ENCODE measurements at regions not wholly inside any gene's neighbourhood (a gene's known extent, or its start where the extent isn't known, plus 50 kb on each side); places are given as distances from the start of the nearest gene placed in this dataset.

DNA sequence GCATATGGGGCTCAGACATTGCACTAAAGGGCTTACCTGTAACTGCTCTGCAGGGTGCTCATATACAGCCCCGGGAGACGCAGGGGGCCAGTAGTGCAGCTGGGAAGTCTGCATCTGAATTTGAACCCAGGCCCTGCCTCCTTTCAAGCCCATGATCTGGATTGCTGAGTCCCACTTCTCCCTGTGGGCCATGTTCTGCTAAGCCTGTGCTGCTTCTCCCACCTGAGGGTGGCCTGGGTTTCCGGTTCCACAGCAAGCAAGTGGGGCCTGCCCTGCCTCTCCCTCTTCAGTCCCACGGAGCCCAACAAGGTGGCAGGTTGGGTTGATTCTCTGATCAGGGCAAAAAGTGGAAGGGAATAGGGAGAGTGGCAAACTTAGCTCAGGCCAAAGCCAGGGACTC, 56.6 kb upstream of the GDF10 start:
- POLR2A ChIA-PET = no interaction called here
- H3K4me1 Mint-ChIP-seq = peaks cover 3% of the 10 kb centered on the region
- H3K27ac Mint-ChIP-seq = no peak overlapping the region
- DNase-seq (no peak), ATAC-seq (no peak)
- intact Hi-C loops (cut with DNase I, micrococcal nuclease) = no loop called here
- no peak overlapping the region for H3K4me3 Mint-ChIP-seq
- H3K27me3 Mint-ChIP-seq = no peaks in the 10 kb centered on the region
- CTCF ChIA-PET = no interaction called here
- H3K9me3 Mint-ChIP-seq (ENCODE audit: low read depth) = no peaks in the 10 kb centered on the region
- no peaks in the 10 kb centered on the region for H3K36me3 Mint-ChIP-seq (ENCODE audit: low read depth)

GRCh38 chr10:47243791-47244190, 56.2 kb upstream of the GDF10 start:
- DNase-seq (no peak), ATAC-seq (no peak)
- intact Hi-C loops (cut with DNase I, micrococcal nuclease) = no loop called here
- Mint-ChIP-seq H3K36me3 (ENCODE audit: low read depth) (no peaks in the 10 kb centered on the region), H3K9me3 (ENCODE audit: low read depth) (no peaks in the 10 kb centered on the region), H3K27ac (no peak overlapping the region), H3K27me3 (no peaks in the 10 kb centered on the region), H3K4me1 (peaks cover 7% of the 10 kb centered on the region), H3K4me3 (no peak overlapping the region)
- CTCF ChIA-PET = no interaction called here
- POLR2A ChIA-PET = no interaction called here

DNA sequence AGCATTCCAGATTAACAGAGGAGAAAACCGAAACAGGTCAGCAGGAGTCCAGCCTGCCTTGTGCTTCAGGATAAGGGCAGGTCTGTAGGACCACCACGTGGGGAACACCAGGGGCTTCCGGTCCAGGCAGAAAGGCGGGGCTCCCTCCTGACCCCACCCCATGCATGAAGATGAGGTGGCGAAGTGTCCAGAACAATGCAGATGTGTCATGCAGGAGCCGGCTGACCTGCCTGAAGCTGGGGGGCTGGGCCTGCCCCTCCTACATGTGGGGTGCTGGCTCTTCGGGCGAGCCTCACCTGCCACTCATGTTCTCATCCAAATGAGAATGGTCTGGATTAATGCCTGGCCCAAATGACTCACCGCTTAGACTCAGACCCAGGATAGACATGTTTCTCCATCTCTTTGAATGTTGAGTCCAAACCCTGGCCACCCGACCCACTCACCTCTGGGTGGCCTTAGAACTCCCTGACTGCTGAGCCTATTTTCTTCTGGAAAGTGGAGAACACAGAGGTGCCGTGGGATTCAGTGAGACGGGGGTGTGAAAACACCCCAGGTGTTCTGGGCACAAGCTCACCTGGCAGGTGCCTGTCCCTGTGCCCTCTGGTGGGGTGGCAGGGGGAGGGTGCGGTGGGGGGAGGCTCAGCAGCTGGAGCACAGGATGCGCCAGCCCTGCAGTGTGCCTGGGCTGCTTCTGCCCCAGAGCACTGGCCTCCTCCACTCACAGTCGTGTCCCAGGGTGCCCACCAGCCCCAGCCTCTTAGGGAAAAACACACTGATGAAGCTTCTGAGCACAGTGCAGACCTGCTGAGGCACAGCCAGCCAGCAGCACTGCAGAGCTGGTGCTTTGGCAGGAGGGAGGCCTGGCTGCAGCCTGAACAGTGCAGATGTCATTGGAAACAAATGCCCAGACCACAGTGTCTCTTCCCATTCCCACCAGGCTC, 55.2 kb upstream of the GDF10 start:
- Mint-ChIP-seq H3K27me3 (no peaks in the 10 kb centered on the region), H3K4me3 (no peak overlapping the region), H3K36me3 (ENCODE audit: low read depth) (no peaks in the 10 kb centered on the region), H3K27ac (no peak overlapping the region), H3K4me1 (peaks cover 10% of the 10 kb centered on the region), H3K9me3 (ENCODE audit: low read depth) (no peaks in the 10 kb centered on the region)
- POLR2A ChIA-PET = no interaction called here
- CTCF ChIA-PET = interaction anchor here (0.6 to 2.0 kb wide), 2 partner anchors 10 to 40 kb away, joined by 3 to 7 read pairs; no protein-coding TSS in a partner anchor
- no peak for ATAC-seq
- intact Hi-C loops (cut with DNase I, micrococcal nuclease) = no loop called here
- no peak for DNase-seq

DNA sequence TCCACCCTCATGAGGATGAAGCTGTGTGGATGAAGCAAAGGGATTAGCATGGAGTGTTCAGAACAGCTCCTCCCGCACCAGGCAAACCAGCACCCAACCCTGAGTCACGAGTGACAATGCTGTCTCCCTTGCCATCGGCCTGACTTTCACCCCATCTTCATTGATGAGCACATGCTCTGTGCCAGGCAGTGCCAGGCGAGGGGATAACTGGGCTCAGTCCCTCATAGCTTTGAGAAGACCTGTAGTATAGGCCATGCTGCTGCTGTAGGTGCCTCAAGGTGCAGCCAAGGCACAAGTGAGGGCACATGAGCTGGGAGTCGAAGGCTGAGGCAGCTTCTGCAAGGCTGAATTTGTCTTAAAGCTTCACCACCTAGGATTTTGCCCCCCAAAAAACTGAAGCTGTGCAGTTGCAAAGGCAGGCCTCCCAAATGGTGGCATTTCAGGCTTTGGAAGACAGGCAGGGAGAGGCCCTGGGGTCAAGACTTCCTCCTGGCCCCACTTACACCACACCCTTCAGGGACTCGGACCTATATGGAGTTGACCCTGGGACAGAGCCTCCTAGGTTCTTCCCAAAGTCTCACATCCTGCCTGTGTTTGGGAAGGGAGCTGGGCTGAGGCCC, 54.2 kb upstream of the GDF10 start:
- H3K4me1 Mint-ChIP-seq = peaks cover 10% of the 10 kb centered on the region
- H3K27ac Mint-ChIP-seq = no peak overlapping the region
- H3K36me3 Mint-ChIP-seq (ENCODE audit: low read depth) = no peaks in the 10 kb centered on the region
- no peak for ATAC-seq
- ChIA-PET POLR2A (interaction anchor here (0.6 to 1.0 kb wide), 2 partner anchors 11 kb away, joined by 3 read pairs; no protein-coding TSS in a partner anchor), CTCF (interaction anchor here (0.6 to 2.0 kb wide), 2 partner anchors 9 to 39 kb away, joined by 3 to 7 read pairs; no protein-coding TSS in a partner anchor)
- no peak overlapping the region for H3K4me3 Mint-ChIP-seq
- H3K27me3 Mint-ChIP-seq = no peaks in the 10 kb centered on the region
- H3K9me3 Mint-ChIP-seq (ENCODE audit: low read depth) = no peaks in the 10 kb centered on the region
- DNase-seq = no peak
- intact Hi-C loops (cut with DNase I, micrococcal nuclease) = no loop called here

DNA sequence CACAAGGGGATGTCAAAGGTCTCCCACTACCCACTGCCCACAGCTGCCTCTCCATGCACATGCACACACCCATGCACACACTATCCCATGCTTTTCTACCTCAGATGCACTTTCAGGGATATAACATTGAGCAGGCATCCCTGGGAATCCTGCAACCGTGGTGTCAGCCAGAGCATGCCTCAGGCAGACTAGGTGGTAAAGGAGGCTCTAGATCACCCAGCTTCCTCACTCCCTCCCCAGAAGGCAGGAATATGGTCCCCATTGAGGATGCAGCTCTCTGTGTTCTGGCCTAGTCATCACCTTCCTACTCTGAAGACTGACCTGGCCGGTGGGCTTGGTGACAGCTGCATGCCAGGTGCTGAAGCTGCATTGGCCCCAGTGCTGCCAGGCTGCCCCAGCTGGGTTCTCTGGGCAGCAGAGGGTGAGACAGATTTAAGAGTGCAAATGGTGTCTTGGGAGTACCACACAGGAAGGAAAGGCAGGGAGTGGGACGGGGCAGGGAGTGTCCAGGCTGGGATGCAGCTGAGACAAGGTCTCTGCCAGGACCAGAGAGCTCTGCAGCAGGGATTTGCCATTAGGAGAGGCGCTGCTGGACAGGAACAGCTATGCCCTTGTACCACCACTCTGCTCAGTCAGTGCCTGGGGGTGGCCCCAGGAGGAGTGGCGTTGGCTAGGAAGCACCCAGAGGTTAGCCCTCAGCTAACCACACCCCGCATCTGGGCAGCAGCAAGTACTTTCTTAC, 53.4 kb upstream of the GDF10 start:
- H3K4me3 Mint-ChIP-seq = no peak overlapping the region
- H3K9me3 Mint-ChIP-seq (ENCODE audit: low read depth) = no peaks in the 10 kb centered on the region
- ChIA-PET CTCF (no interaction called here), POLR2A (interaction anchor here (0.6 to 1.0 kb wide), 2 partner anchors 10 to 11 kb away, joined by 3 read pairs; no protein-coding TSS in a partner anchor)
- H3K36me3 Mint-ChIP-seq (ENCODE audit: low read depth) = no peaks in the 10 kb centered on the region
- DNase-seq (no peak), ATAC-seq (no peak)
- peaks cover 13% of the 10 kb centered on the region for H3K4me1 Mint-ChIP-seq
- no peak overlapping the region for H3K27ac Mint-ChIP-seq
- no peaks in the 10 kb centered on the region for H3K27me3 Mint-ChIP-seq
- intact Hi-C loops (cut with DNase I, micrococcal nuclease) = no loop called here

- Mint-ChIP-seq H3K9me3 (ENCODE audit: low read depth) (no peaks in the 10 kb centered on the region), H3K27ac (no peak overlapping the region), H3K36me3 (ENCODE audit: low read depth) (no peaks in the 10 kb centered on the region), H3K27me3 (no peaks in the 10 kb centered on the region), H3K4me3 (no peak overlapping the region), H3K4me1 (peaks cover 13% of the 10 kb centered on the region)
- POLR2A ChIA-PET = no interaction called here
- DNase-seq = no peak
- CTCF ChIA-PET = no interaction called here
- intact Hi-C loops (cut with DNase I, micrococcal nuclease) = no loop called here
- ATAC-seq = no peak
These were observed 52.6 kb upstream of the GDF10 start for GRCh38 chr10:47247148-47248059.

GRCh38 chr10:47248386-47249090, 51.5 kb upstream of the GDF10 start:
- Mint-ChIP-seq H3K9me3 (ENCODE audit: low read depth) (no peaks in the 10 kb centered on the region), H3K36me3 (ENCODE audit: low read depth) (no peaks in the 10 kb centered on the region), H3K4me3 (no peak overlapping the region), H3K4me1 (peaks cover 13% of the 10 kb centered on the region), H3K27ac (no peak overlapping the region), H3K27me3 (no peaks in the 10 kb centered on the region)
- intact Hi-C loops (cut with DNase I, micrococcal nuclease) = no loop called here
- ChIA-PET POLR2A (no interaction called here), CTCF (interaction anchor here (0.7 kb wide), 1 partner anchor 9 kb away, joined by 3 read pairs; no protein-coding TSS in a partner anchor)
- ATAC-seq (no peak), DNase-seq (no peak)

GRCh38 chr10:47249881-47250280, 50.1 kb upstream of the GDF10 start:
- Mint-ChIP-seq H3K4me3 (no peak overlapping the region), H3K27me3 (no peaks in the 10 kb centered on the region), H3K9me3 (ENCODE audit: low read depth) (no peaks in the 10 kb centered on the region), H3K4me1 (peaks cover 17% of the 10 kb centered on the region), H3K36me3 (ENCODE audit: low read depth) (no peaks in the 10 kb centered on the region), H3K27ac (no peak overlapping the region)
- DNase-seq = no peak
- no peak for ATAC-seq
- ChIA-PET CTCF (no interaction called here), POLR2A (no interaction called here)
- intact Hi-C loops (cut with DNase I, micrococcal nuclease) = no loop called here
